GM19043 (cell line): ENCODE measurements at regions not wholly inside any gene's neighbourhood (a gene's known extent, or its start where the extent isn't known, plus 50 kb on each side); places are given as distances from the start of the nearest gene placed in this dataset.

ENCODE experiments used
- ATAC-seq: cut with Tn5 transposase; IDR thresholded peaks from one replicate; pipeline ENCODE4 v1.9.1; 2021; ENCODE audit warnings: low read depth; ENCODE audit not compliant: unreplicated experiment

GRCh38 chr5:166027582-166027981, 2263.9 kb upstream of the WWC1 start:
- no peak for ATAC-seq

DNA sequence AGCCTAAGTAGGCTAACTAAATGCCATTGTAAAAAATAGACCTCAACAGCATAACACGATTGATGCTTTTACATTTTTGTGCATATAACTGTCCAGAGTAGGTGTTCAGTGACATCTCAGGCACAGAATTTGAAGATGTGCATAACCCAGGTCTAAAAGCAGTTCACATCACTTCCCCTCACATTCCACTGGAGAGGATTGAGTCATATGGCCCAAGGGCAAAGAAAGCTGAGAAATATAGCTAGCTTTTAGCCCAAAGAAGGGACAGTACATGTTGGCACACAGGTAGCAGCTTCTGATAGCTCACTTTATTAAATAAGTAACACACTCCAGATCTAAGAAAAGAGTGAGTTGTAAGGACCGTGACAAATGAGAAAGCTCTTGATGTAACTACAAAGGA, 2259.5 kb upstream of the WWC1 start:
- no peak for ATAC-seq

- no peak for ATAC-seq
These were observed 2258.8 kb upstream of the WWC1 start for GRCh38 chr5:166032601-166033000.

DNA sequence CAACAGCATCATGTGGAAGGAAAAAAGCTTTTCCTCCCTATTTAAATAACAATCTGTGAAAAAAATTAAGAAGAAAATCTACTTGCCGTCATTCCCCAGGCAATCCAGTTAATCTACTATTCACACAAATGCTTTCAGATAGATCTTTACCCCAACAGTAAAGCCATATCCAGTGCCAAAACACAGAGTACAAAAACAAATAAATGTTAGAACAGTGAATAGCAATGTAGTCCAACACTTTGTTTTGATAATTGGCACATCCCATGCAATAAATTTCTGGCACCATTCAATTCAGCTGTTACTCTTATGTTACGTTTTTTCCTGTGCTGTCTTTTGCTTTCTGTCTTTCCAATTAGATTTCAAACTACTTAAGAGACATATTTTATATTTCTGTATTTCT, 2245.5 kb upstream of the WWC1 start:
- ATAC-seq, result no peak

GRCh38 chr5:166046956-166047355, 2244.5 kb upstream of the WWC1 start:
- ATAC-seq, result no peak

GRCh38 chr5:166050531-166050930, 2240.9 kb upstream of the WWC1 start:
- ATAC-seq, result no peak

GRCh38 chr5:166058660-166059059, 2232.8 kb upstream of the WWC1 start:
- no peak for ATAC-seq

DNA sequence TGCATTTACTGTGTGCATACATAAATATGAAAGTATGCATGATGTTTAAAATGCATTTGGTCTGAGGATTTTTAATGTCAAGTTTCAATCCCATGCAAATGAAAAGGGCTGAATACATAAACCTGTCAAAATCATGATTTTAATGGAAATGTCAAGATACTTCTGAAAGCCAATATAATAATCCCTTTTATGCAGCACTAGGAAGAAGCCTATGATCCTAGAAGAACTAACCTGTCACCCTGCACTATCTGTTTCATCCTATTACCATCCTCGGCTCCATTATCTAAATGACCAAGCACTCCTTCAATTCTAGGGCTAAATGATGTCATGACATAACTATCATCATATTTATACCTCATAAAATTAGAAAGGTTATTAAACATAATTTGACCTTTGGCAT, 2229.4 kb upstream of the WWC1 start:
- no peak for ATAC-seq

DNA sequence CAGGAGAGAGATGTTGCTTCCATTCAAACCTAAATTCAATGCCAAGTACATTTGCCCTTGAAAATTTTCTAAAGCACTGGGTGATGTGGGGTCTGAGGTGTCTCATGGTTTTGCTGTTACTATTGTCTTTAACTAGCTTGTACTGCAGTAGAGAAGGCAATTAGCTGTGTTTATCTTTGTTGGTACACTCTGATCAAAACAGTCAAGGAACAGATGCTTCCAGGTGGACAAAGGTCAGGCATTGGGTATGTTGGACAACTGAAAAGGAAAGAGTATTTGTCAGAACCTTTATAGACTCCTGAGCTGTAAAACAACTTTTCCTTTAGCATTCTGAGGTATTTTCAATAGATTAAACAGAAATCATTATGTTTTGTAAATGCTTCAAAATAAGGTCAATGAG, 2228.7 kb upstream of the WWC1 start:
- no peak for ATAC-seq

GRCh38 chr5:166063261-166063660, 2228.2 kb upstream of the WWC1 start:
- no peak for ATAC-seq

- ATAC-seq, result no peak
These were observed 2222.7 kb upstream of the WWC1 start for GRCh38 chr5:166068547-166069335.

- ATAC-seq, result no peak
These were observed 2217.4 kb upstream of the WWC1 start for GRCh38 chr5:166073901-166074581.

- ATAC-seq, result no peak
These were observed 2216.6 kb upstream of the WWC1 start for GRCh38 chr5:166074582-166075481.

- no peak for ATAC-seq
These were observed 2208.1 kb upstream of the WWC1 start for GRCh38 chr5:166083183-166083959.

GRCh38 chr5:166086568-166086967, 2204.9 kb upstream of the WWC1 start:
- no peak for ATAC-seq

DNA sequence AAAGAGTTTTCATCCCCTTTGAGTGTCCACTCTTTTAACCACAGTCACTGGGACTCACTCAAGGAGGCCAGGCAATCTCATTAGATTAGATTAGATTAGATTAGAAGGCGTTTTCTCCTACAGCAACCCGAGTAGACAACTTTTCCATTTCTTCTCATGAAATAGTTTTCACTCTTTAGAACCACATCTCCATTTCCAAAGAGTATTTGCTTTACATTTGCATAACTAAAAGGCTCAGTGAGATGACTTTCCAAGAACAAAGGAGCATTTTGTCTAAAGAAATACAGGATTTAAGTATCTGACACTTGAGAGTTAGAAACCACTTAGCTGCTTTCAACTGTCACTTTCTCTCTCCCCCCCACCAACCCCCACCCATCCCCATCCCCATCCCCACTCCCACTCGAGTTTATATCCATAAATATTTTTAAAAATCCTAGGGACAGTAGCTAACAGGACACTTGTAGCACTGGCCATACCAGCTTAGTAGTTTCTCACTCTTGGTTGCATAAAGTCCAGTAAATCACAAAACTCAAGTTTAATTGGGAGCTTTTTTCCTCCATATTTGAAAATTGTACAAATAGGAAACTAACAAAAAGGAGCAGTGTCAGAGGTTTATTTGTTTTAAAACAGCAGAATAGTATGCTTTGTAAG, 2202.9 kb upstream of the WWC1 start:
- ATAC-seq, result no peak

DNA sequence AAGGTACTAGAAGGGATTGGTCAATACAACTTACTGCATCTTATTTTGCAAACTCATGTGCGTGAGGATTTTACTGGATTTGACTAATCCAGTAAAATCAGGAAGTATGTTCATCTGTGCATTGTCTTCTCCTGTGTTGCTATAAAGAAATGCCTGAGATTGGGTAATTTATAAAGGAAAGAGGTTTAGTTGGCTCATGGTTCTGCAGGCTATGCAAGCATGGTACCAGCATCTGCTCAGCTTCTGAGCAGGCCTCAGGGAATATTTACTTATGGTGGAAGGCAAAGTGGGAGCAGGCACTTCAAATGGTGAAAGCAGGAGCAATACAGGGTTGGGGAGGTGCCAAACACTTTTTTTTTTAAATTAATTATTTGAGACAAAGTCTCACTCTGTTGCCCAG, 2199.5 kb upstream of the WWC1 start:
- no peak for ATAC-seq

DNA sequence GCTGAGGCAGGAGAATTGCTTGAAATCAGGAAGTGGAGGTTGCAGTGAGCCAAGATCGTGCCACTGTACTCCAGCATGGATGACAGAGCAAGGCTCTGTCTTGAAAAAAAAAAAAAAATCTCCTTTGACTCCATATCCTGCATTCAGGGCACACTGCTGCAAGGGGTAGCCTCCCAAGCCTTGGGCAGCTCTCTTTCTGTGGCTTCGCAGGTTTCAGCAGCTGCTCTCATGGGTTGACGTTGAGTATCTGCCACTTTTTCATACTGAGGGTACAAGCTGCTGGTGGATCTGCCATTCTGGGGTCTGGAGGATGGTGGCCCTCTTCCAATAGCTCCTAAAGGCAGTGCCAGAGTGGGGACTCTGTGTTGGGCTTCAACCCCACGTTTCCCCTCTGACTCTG, 2198.1 kb upstream of the WWC1 start:
- no peak for ATAC-seq

DNA sequence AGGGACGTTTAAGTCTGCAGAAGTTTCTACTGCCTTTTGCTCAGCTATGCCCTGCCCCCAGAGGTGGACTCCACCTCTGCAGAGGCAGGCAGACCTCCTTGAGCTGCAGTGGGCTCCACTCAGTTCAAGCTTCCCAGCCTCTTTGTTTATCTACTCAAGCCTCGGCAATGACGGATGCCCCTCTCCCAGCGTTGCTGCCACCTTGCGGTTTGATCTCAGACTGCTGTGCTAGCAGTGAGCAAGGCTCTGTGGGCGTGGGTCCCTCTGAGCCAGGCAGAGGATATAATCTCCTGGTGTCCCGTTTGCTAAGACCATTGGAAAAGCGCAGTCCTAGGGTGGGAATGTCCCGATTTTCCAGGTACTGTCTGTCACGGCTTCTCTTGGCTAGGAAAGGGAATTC, 2188.5 kb upstream of the WWC1 start:
- ATAC-seq, result no peak

GRCh38 chr5:166111021-166111420, 2180.4 kb upstream of the WWC1 start:
- no peak for ATAC-seq
